DOHH2 (cell line): ENCODE measurements at regions not wholly inside any gene's neighbourhood (a gene's known extent, or its start where the extent isn't known, plus 50 kb on each side); places are given as distances from the start of the nearest gene placed in this dataset.

ENCODE experiments used
- H3F3A ChIP-seq: fragments of 200-600 bp; sonication (generic), shearing (Covaris generic); 2 replicates; pipeline ENCODE4 v1.6.0; 2016; ENCODE audit warnings: antibody characterized with exemption, mild to moderate bottlenecking; ENCODE audit not compliant: control insufficient read depth, insufficient read depth
- H3K27ac ChIP-seq: fragments of 200-600 bp; sonication (generic); 2 replicates; pipeline ENCODE4 v1.5.1; 2014; ENCODE audit warnings: low read depth, mild to moderate bottlenecking, low read length, moderate library complexity
- H3K27me3 ChIP-seq: fragments of 200-600 bp; sonication (generic); 2 replicates; pipeline ENCODE4 v1.6.1; 2014; ENCODE audit warnings: mild to moderate bottlenecking, low read length, mixed read lengths; ENCODE audit not compliant: control insufficient read depth
- H3K36me3 ChIP-seq: fragments of 200-600 bp; sonication (generic); 2 replicates; pipeline ENCODE4 v1.6.1; 2014; ENCODE audit warnings: mild to moderate bottlenecking, low read length, moderate library complexity, mixed read lengths; ENCODE audit not compliant: control insufficient read depth
- H3K4me1 ChIP-seq: fragments of 200-600 bp; sonication (generic); 2 replicates; pipeline ENCODE4 v1.6.1; 2014; ENCODE audit warnings: mild to moderate bottlenecking, low read length, mixed read lengths; ENCODE audit not compliant: control insufficient read depth
- H3K4me2 ChIP-seq: fragments of 200-600 bp; sonication (generic); 2 replicates; pipeline ENCODE4 v1.6.0; 2014; ENCODE audit warnings: mild to moderate bottlenecking, low read length, moderate library complexity
- H3K4me3 ChIP-seq: fragments of 200-600 bp; sonication (generic); 2 replicates; pipeline ENCODE4 v1.5.1; 2014; ENCODE audit warnings: mild to moderate bottlenecking, low read length, mixed read lengths
- H3K79me2 ChIP-seq: fragments of 200-600 bp; sonication (generic); 2 replicates; pipeline ENCODE4 v1.6.1; 2014; ENCODE audit warnings: mild to moderate bottlenecking, low read length, mixed read lengths; ENCODE audit not compliant: control insufficient read depth
- H3K9me2 ChIP-seq: fragments of 200-600 bp; sonication (generic); replicated peaks from 2 replicates; pipeline ENCODE4 v1.6.1; 2014; ENCODE audit warnings: mild to moderate bottlenecking, low read length, mixed read lengths; ENCODE audit not compliant: control insufficient read depth
- H3K9me3 ChIP-seq: fragments of 200-600 bp; sonication (generic); 2 replicates; pipeline ENCODE4 v1.6.1; 2014; ENCODE audit warnings: antibody characterized with exemption, low read length, mixed read lengths; ENCODE audit not compliant: control insufficient read depth, insufficient read depth
- H4K20me1 ChIP-seq: fragments of 200-600 bp; sonication (generic); 2 replicates; pipeline ENCODE4 v1.6.0; 2014; ENCODE audit warnings: low read depth, mild to moderate bottlenecking, antibody characterized with exemption, low read length, moderate library complexity; ENCODE audit not compliant: control insufficient read depth, insufficient read depth
- CTCF ChIP-seq: fragments of 200-600 bp; sonication (generic); IDR thresholded peaks from one replicate; pipeline ENCODE4 v1.5.1; 2014; ENCODE audit warnings: antibody characterized with exemption, mild to moderate bottlenecking, low read depth, low read length; ENCODE audit not compliant: poor library complexity, severe bottlenecking
- EZH2phosphoT487 ChIP-seq: fragments of 200-600 bp; sonication (generic); IDR thresholded peaks from 2 replicates; pipeline ENCODE4 v1.6.1; 2017; ENCODE audit warnings: borderline replicate concordance, mild to moderate bottlenecking, antibody characterized with exemption, low read length, moderate library complexity, mixed read lengths

GRCh38 chr14:36005670-36006069 is 170.9 kb downstream of the PTCSC3 start:
- Histone ChIP-seq H3K27me3 (no peaks in the 10 kb centered on the region), H3K36me3 (no peaks in the 10 kb centered on the region), H3K9me2 (no peaks in the 10 kb centered on the region), H3K9me3 (no peaks in the 10 kb centered on the region), H3K4me2 (no peak overlapping the region), H3K4me1 (no peaks in the 10 kb centered on the region), H3K79me2 (no peaks in the 10 kb centered on the region), H4K20me1 (no peaks in the 10 kb centered on the region), H3K27ac (no peak overlapping the region), H3F3A (no peaks in the 10 kb centered on the region), H3K4me3 (no peak overlapping the region)
- TF ChIP-seq CTCF, result no peak

- Histone ChIP-seq H3F3A (no peaks in the 10 kb centered on the region), H3K36me3 (no peaks in the 10 kb centered on the region), H4K20me1 (no peaks in the 10 kb centered on the region), H3K4me2 (no peak overlapping the region), H3K27me3 (no peaks in the 10 kb centered on the region), H3K79me2 (no peaks in the 10 kb centered on the region), H3K4me3 (no peak overlapping the region), H3K4me1 (no peaks in the 10 kb centered on the region), H3K9me3 (no peaks in the 10 kb centered on the region), H3K27ac (no peak overlapping the region), H3K9me2 (no peaks in the 10 kb centered on the region)
- no peak for TF ChIP-seq CTCF
- TF ChIP-seq EZH2phosphoT487, result no peak
Measured at GRCh38 chr14:36001936-36002335, 174.6 kb downstream of the PTCSC3 start.

- H3K4me1 ChIP-seq, result no peaks in the 10 kb centered on the region
- no peaks in the 10 kb centered on the region for H3F3A ChIP-seq
- no peak for TF ChIP-seq EZH2phosphoT487
- TF ChIP-seq CTCF, result no peak
- no peaks in the 10 kb centered on the region for H3K27me3 ChIP-seq
- H3K4me3 ChIP-seq, result no peak overlapping the region
- no peaks in the 10 kb centered on the region for H3K9me2 ChIP-seq
- H3K79me2 ChIP-seq, result no peaks in the 10 kb centered on the region
- no peaks in the 10 kb centered on the region for H3K36me3 ChIP-seq
- no peak overlapping the region for H3K27ac ChIP-seq
- H3K4me2 ChIP-seq, result no peak overlapping the region
- no peaks in the 10 kb centered on the region for H4K20me1 ChIP-seq
- H3K9me3 ChIP-seq, result no peaks in the 10 kb centered on the region
Measured at GRCh38 chr14:35999294-35999693, 173.2 kb downstream of the BRMS1L start.

- Histone ChIP-seq H3K79me2 (no peaks in the 10 kb centered on the region), H3K27ac (no peak overlapping the region), H3K9me2 (no peaks in the 10 kb centered on the region), H3K9me3 (no peaks in the 10 kb centered on the region), H3K27me3 (no peaks in the 10 kb centered on the region), H3K4me1 (no peaks in the 10 kb centered on the region), H3K4me3 (no peak overlapping the region), H3F3A (no peaks in the 10 kb centered on the region), H4K20me1 (no peaks in the 10 kb centered on the region), H3K36me3 (no peaks in the 10 kb centered on the region), H3K4me2 (no peak overlapping the region)
- TF ChIP-seq CTCF (no peak), EZH2phosphoT487 (no peak)
Measured at GRCh38 chr14:35998303-35998702, 172.2 kb downstream of the BRMS1L start.
